T-helper 2 cell treated with Interferon-gamma antibody and Interleukin-4, amounts not matched to agents 100 ng/mL and 5 ng/mL, for 36 hours (primary cell): ENCODE measurements at regions not wholly inside any gene's neighbourhood (a gene's known extent, or its start where the extent isn't known, plus 50 kb on each side); places are given as distances from the start of the nearest gene placed in this dataset.

Source experiments
- intact Hi-C: fragments of 100-400 bp; cut with micrococcal nuclease; formaldehyde crosslinking; loops from one replicate; pipeline ENCODE4 v1.15.1; 2023

DNA sequence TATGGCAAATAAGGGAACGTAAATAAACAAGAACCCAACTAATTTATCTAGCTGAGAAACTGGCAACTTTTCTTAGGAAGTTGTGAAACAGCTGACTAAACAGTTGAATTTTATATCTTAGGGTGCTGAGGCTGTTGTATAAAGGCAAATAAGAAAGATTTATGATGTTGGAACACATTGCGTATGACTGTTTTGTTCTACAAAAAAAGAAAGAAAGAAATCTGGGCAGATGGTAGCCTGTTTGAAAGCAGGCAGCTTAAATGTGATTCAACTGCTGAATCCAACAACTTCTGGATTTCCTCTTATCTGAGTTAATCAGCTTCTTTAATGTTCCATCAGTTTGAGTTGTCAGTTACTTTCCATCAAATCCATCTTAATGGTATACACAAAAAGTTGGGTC lies 214.5 kb downstream of the SNX13 start:
- intact Hi-C loops: no loop called here

DNA sequence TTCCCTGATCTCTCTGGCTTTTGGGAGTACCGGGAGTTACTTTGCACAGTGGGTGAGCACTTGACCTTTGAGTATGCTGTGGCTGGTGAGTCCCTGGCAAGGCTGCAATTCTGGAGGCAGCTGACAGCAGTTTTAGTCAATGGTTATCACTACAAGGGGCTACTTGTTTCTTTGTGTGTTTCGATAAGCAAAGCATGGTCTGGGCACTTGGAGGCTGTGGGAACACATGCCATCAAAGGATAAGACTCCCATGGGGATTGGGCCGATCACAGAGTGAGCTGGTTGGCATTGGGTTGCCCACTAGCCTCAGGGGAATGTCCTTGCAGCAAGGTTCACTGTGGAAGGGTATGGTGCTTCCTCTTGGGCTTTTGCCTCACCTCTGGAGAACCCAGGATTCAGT lies 208.2 kb downstream of the SNX13 start:
- intact Hi-C loops: no loop called here
